ENCODE measurements at regions not wholly inside any gene's neighbourhood (a gene's known extent, or its start where the extent isn't known, plus 50 kb on each side); places are given as distances from the start of the nearest gene placed in this dataset.

DNA sequence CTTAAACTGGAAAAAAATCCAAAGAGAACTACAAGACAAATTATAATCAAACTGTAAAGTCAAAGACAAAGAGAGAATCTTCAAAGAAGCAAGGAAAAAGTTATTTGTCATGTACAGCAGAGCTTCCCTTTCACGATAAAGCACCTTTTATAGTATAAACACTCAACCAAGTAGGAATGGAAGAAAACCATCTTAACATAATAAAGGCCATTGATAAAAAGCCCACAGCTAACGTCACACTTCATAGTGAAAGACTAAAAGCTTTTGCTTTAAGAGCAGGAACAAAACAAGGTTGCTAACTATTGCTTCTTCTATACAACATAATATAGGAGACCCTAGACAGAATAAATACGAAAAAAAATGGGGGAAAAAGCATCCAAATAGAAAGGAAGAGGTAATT is 595.7 kb upstream of the POU3F4 start:
- Histone ChIP-seq H3K27ac (ENCODE audit: low read depth, low read length, poor library complexity, severe bottlenecking) (no peak overlapping the region), H3K4me3 (ENCODE audit: low read depth, low read length, poor library complexity, severe bottlenecking) (no peak overlapping the region), H2AFZ (ENCODE audit: low read length) (no peak overlapping the region), H3F3A (ENCODE audit: insufficient read depth, low read length) (no peaks in the 10 kb centered on the region), H3K36me3 (ENCODE audit: insufficient read depth, low read length) (no peaks in the 10 kb centered on the region), H3K9me3 (ENCODE audit: low read length) (no peaks in the 10 kb centered on the region), H3K4me1 (ENCODE audit: insufficient read depth, low read length, severe bottlenecking) (no peaks in the 10 kb centered on the region), H3K27me3 (ENCODE audit: insufficient read depth, low read length) (no peaks in the 10 kb centered on the region), H3K9ac (ENCODE audit: low read length) (no peak overlapping the region), H3K9me2 (ENCODE audit: low read depth, low read length) (no peaks in the 10 kb centered on the region), H4K20me1 (ENCODE audit: insufficient read depth, low read length) (no peaks in the 10 kb centered on the region), H3K4me2 (ENCODE audit: low read length) (no peak overlapping the region), H3K79me2 (ENCODE audit: insufficient read depth, low read length) (no peaks in the 10 kb centered on the region)
- TF ChIP-seq, protein P1, sequence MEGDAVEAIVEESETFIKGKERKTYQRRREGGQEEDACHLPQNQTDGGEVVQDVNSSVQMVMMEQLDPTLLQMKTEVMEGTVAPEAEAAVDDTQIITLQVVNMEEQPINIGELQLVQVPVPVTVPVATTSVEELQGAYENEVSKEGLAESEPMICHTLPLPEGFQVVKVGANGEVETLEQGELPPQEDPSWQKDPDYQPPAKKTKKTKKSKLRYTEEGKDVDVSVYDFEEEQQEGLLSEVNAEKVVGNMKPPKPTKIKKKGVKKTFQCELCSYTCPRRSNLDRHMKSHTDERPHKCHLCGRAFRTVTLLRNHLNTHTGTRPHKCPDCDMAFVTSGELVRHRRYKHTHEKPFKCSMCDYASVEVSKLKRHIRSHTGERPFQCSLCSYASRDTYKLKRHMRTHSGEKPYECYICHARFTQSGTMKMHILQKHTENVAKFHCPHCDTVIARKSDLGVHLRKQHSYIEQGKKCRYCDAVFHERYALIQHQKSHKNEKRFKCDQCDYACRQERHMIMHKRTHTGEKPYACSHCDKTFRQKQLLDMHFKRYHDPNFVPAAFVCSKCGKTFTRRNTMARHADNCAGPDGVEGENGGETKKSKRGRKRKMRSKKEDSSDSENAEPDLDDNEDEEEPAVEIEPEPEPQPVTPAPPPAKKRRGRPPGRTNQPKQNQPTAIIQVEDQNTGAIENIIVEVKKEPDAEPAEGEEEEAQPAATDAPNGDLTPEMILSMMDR (IDR thresholded peaks at IDR 0.05; ENCODE audit: low read length), result no peak
- no peak for TF ChIP-seq EZH2 (IDR thresholded peaks at IDR 0.05; ENCODE audit: borderline replicate concordance, low read length)

GRCh38 chrX:82934980-82935379 is 573.1 kb upstream of the POU3F4 start:
- TF ChIP-seq EZH2 (IDR thresholded peaks at IDR 0.05; ENCODE audit: borderline replicate concordance, low read length), result no peak
- TF ChIP-seq, protein P1 (IDR thresholded peaks at IDR 0.05; ENCODE audit: low read length), result no peak
- Histone ChIP-seq H3K27me3 (ENCODE audit: insufficient read depth, low read length) (no peaks in the 10 kb centered on the region), H3K27ac (ENCODE audit: low read depth, low read length, poor library complexity, severe bottlenecking) (no peak overlapping the region), H3K9ac (ENCODE audit: low read length) (no peak overlapping the region), H3K36me3 (ENCODE audit: insufficient read depth, low read length) (no peaks in the 10 kb centered on the region), H3K79me2 (ENCODE audit: insufficient read depth, low read length) (no peaks in the 10 kb centered on the region), H4K20me1 (ENCODE audit: insufficient read depth, low read length) (no peaks in the 10 kb centered on the region), H3F3A (ENCODE audit: insufficient read depth, low read length) (no peaks in the 10 kb centered on the region), H3K4me3 (ENCODE audit: low read depth, low read length, poor library complexity, severe bottlenecking) (no peak overlapping the region), H3K9me2 (ENCODE audit: low read depth, low read length) (no peaks in the 10 kb centered on the region), H2AFZ (ENCODE audit: low read length) (no peak overlapping the region), H3K4me2 (ENCODE audit: low read length) (no peak overlapping the region), H3K4me1 (ENCODE audit: insufficient read depth, low read length, severe bottlenecking) (no peaks in the 10 kb centered on the region), H3K9me3 (ENCODE audit: low read length) (no peaks in the 10 kb centered on the region)

DNA sequence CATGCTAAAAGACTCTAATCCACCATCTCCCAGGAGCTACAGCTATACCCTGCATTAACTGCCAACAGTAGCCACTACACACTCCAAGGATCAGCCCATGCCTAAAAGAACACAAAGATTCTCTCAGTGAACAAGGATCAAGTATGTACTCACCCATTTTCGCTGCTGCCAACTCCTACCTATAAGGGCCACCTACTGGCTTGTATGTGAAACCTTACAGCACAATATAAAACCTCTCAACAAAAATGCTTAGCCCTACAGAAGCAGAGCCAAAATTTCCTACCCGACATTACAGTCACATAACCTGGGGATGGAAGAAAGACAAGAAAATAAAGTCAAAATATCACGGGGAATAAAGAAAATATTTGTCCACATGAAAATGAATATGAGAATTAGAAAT is 562.8 kb upstream of the POU3F4 start:
- H3K27ac ChIP-seq (ENCODE audit: low read depth, low read length, poor library complexity, severe bottlenecking), result no peak overlapping the region
- H3K4me2 ChIP-seq (ENCODE audit: low read length), result no peak overlapping the region
- H3K4me3 ChIP-seq (ENCODE audit: low read depth, low read length, poor library complexity, severe bottlenecking), result no peak overlapping the region
- H3K9me2 ChIP-seq (ENCODE audit: low read depth, low read length), result no peaks in the 10 kb centered on the region
- no peaks in the 10 kb centered on the region for H4K20me1 ChIP-seq (ENCODE audit: insufficient read depth, low read length)
- H3K9ac ChIP-seq (ENCODE audit: low read length), result no peak overlapping the region
- no peaks in the 10 kb centered on the region for H3K79me2 ChIP-seq (ENCODE audit: insufficient read depth, low read length)
- no peaks in the 10 kb centered on the region for H3F3A ChIP-seq (ENCODE audit: insufficient read depth, low read length)
- H3K27me3 ChIP-seq (ENCODE audit: insufficient read depth, low read length), result no peaks in the 10 kb centered on the region
- H2AFZ ChIP-seq (ENCODE audit: low read length), result no peak overlapping the region
- no peak for TF ChIP-seq EZH2 (IDR thresholded peaks at IDR 0.05; ENCODE audit: borderline replicate concordance, low read length)
- TF ChIP-seq, protein P1 (IDR thresholded peaks at IDR 0.05; ENCODE audit: low read length), result no peak
- no peaks in the 10 kb centered on the region for H3K4me1 ChIP-seq (ENCODE audit: insufficient read depth, low read length, severe bottlenecking)
- H3K9me3 ChIP-seq (ENCODE audit: low read length), result no peaks in the 10 kb centered on the region
- H3K36me3 ChIP-seq (ENCODE audit: insufficient read depth, low read length), result no peaks in the 10 kb centered on the region

All from OCI-LY1 (cell line).